Psoas muscle (tissue), 7 donors: ENCODE measurements at regions not wholly inside any gene's neighbourhood (a gene's known extent, or its start where the extent isn't known, plus 50 kb on each side); places are given as distances from the start of the nearest gene placed in this dataset.

Source experiments
- ATAC-seq, 4 donors: fragments of 200-7000 bp; cut with Tn5 transposase; one replicate each; pipeline ENCODE4 v1.9.1; 2020; ENCODE audit warnings: moderate library complexity in 3 of 4, mild to moderate bottlenecking in 2 of 4
- DNase-seq, 2 donors: peaks; one replicate each; pipeline ENCODE4 v3.0.0-alpha.2; 2020
- H3K27ac ChIP-seq: fragments of 200-600 bp; one replicate; pipeline ENCODE4 v1.8.0; 2022
- H3K27me3 ChIP-seq, 3 donors: fragments of 200-600 bp in 1 of 3; one replicate each; pipeline versions ENCODE4 v1.6.1 to v1.8.0; 2013 to 2022; ENCODE audit warnings: low read length in 2 of 3, mild to moderate bottlenecking in 2 of 3, moderate library complexity in 1 of 3; ENCODE audit not compliant: insufficient read depth in 3 of 3
- H3K36me3 ChIP-seq, 2 donors: fragments of 200-600 bp in 1 of 2; one replicate each; pipeline versions ENCODE4 v1.6.1 to v1.8.0; 2013 to 2022; ENCODE audit warnings: low read depth in 1 of 2, mild to moderate bottlenecking in 1 of 2, moderate library complexity in 1 of 2; ENCODE audit not compliant: insufficient read depth in 1 of 2
- H3K4me1 ChIP-seq: fragments of 200-600 bp; one replicate; pipeline ENCODE4 v1.8.0; 2022
- H3K4me3 ChIP-seq: fragments of 200-600 bp; one replicate; pipeline ENCODE4 v1.8.0; 2022; ENCODE audit warnings: mild to moderate bottlenecking
- H3K9me3 ChIP-seq: fragments of 200-600 bp; one replicate; pipeline ENCODE4 v1.8.0; 2022
- CTCF ChIP-seq: fragments of 200-600 bp; IDR thresholded peaks from one replicate; pipeline ENCODE4 v1.8.0; 2022; ENCODE audit warnings: antibody characterized with exemption
- WGBS, 3 donors: extraction: QIAGEN DNeasy Blood & Tissue Kit; methylation state at CpG; one replicate each; pipeline versions ENCODE4 v1.1.6 to v1.1.7; 2013; 5-methylcytosine and 5-hydroxymethylcytosine counted together
- intact Hi-C, 2 donors: fragments of 100-400 bp; cut with DNase I; formaldehyde crosslinking; loops; one replicate each; pipeline versions ENCODE4 v1.11.0 to v1.14.2; 2022
- donor health status: healthy with polysubstance abuse.
- donor health status: DM: no; HTN: no; CAD: no; lungs with moderate emphysema.
- donor health status: Bipolar disorder and iron deficiency.
- donor health status: healthy.
- donor health status: DM: yes; HTN: yes; CAD: no.
- donor health status: DM: no; HTN: no; CAD: no.
- donor health status: DM: yes; HTN: yes; CAD: no.

GRCh38 chr16:85300406-85300968, 188.2 kb upstream of the CIBAR2 start:
- no peak overlapping the region for H3K27ac ChIP-seq
- H3K36me3 ChIP-seq: no peaks in the 10 kb centered on the region
- WGBS, 3 donors: 84 to 91% (median 88%) methylated on average over 20 of the region's 20 CpGs
- no peaks in the 10 kb centered on the region for H3K9me3 ChIP-seq
- intact Hi-C loops: no loop called here
- no peak for TF ChIP-seq CTCF
- peaks cover 40% of the 10 kb centered on the region for H3K4me1 ChIP-seq
- DNase-seq: no peak
- ATAC-seq: no peak
- H3K4me3 ChIP-seq: no peak overlapping the region
- no peaks in the 10 kb centered on the region for H3K27me3 ChIP-seq

- TF ChIP-seq CTCF: no peak
- Histone ChIP-seq H3K27me3 (no peaks in the 10 kb centered on the region), H3K9me3 (no peaks in the 10 kb centered on the region), H3K4me3 (no peak overlapping the region), H3K4me1 (peaks cover 47% of the 10 kb centered on the region), H3K27ac (no peak overlapping the region), H3K36me3 (no peaks in the 10 kb centered on the region)
- 48 to 77% (median 54%) methylated on average over 6 of the region's 6 CpGs for WGBS, 3 donors
- no peak for ATAC-seq
- intact Hi-C loops: no loop called here
- no peak for DNase-seq
Observed at GRCh38 chr16:85301231-85301630, 189.0 kb upstream of the CIBAR2 start.

- H3K36me3 ChIP-seq: no peaks in the 10 kb centered on the region
- H3K9me3 ChIP-seq: no peaks in the 10 kb centered on the region
- H3K27ac ChIP-seq: no peak overlapping the region
- intact Hi-C loops: no loop called here
- peak; percentile 15 to 47 (median 28) for ATAC-seq
- 61 to 82% (median 78%) methylated on average over 24 of the region's 24 CpGs for WGBS, 3 donors
- no peak for DNase-seq
- H3K4me1 ChIP-seq: peaks cover 57% of the 10 kb centered on the region
- TF ChIP-seq CTCF: no peak
- no peaks in the 10 kb centered on the region for H3K27me3 ChIP-seq
- no peak overlapping the region for H3K4me3 ChIP-seq
Observed at GRCh38 chr16:85302018-85302847, 190.0 kb upstream of the CIBAR2 start.

- peaks cover 63% of the 10 kb centered on the region for H3K4me1 ChIP-seq
Observed at GRCh38 chr16:85302848-85303353, 190.6 kb upstream of the CIBAR2 start.

More at GRCh38 chr16:85302848-85303353, 190.6 kb upstream of the CIBAR2 start:
- H3K9me3 ChIP-seq: no peaks in the 10 kb centered on the region
- ATAC-seq: no peak
- intact Hi-C loops: no loop called here
- TF ChIP-seq CTCF: no peak
- H3K4me3 ChIP-seq: no peak overlapping the region
- no peak for DNase-seq
- H3K27ac ChIP-seq: no peak overlapping the region
- no peaks in the 10 kb centered on the region for H3K27me3 ChIP-seq
- 74 to 85% (median 74%) methylated on average over 26 of the region's 26 CpGs for WGBS, 3 donors
- no peaks in the 10 kb centered on the region for H3K36me3 ChIP-seq
